Activated B cell treated with CpG ODN at 0.5 μM for 24 hours (primary cell): ENCODE measurements at regions not wholly inside any gene's neighbourhood (a gene's known extent, or its start where the extent isn't known, plus 50 kb on each side); places are given as distances from the start of the nearest gene placed in this dataset.

Experiments
- ATAC-seq: fragments of 200-7000 bp; cut with Tn5 transposase; one replicate; pipeline ENCODE4 v1.10.0; 2021; ENCODE audit warnings: low read depth, mild to moderate bottlenecking, moderate library complexity
- CTCF ChIA-PET: fragments of 350-600 bp; sonication (Branson Sonifier 250); formaldehyde crosslinking; loops from one replicate; lab custom pipeline; 2021; ENCODE audit warnings: antibody characterized with exemption; lab: Charles Lee
- POLR2A ChIA-PET: fragments of 350-600 bp; sonication (Branson Sonifier 250); formaldehyde crosslinking; loops from one replicate; lab custom pipeline; 2021; ENCODE audit warnings: antibody characterized with exemption; lab: Charles Lee
- DNase-seq: peaks from one replicate; pipeline ENCODE4 v3.0.0; 2022
- H3K27ac Mint-ChIP-seq: one replicate; pipeline ENCODE4 v1.8.0; 2020; ENCODE audit warnings: mixed read lengths
- H3K27me3 Mint-ChIP-seq: one replicate; pipeline ENCODE4 v1.8.0; 2021; ENCODE audit warnings: mixed read lengths
- H3K36me3 Mint-ChIP-seq: one replicate; pipeline ENCODE4 v1.8.0; 2021; ENCODE audit warnings: low read depth, mixed read lengths
- H3K4me1 Mint-ChIP-seq: one replicate; pipeline ENCODE4 v1.8.0; 2021; ENCODE audit warnings: mixed read lengths
- H3K4me3 Mint-ChIP-seq: one replicate; pipeline ENCODE4 v1.8.0; 2020; ENCODE audit warnings: mild to moderate bottlenecking, mixed read lengths
- H3K9me3 Mint-ChIP-seq: one replicate; pipeline ENCODE4 v1.8.0; 2020; ENCODE audit warnings: mixed read lengths
- intact Hi-C: fragments of 100-400 bp; cut with micrococcal nuclease; formaldehyde crosslinking; loops from one replicate; pipeline ENCODE4 v1.15.1; 2024
- TF ChIP-seq, protein P1 (sequence below): fragments of 200-600 bp; IDR thresholded peaks from one replicate; pipeline ENCODE4 v1.8.0; 2022; ENCODE audit warnings: antibody characterized with exemption, mild to moderate bottlenecking

DNA sequence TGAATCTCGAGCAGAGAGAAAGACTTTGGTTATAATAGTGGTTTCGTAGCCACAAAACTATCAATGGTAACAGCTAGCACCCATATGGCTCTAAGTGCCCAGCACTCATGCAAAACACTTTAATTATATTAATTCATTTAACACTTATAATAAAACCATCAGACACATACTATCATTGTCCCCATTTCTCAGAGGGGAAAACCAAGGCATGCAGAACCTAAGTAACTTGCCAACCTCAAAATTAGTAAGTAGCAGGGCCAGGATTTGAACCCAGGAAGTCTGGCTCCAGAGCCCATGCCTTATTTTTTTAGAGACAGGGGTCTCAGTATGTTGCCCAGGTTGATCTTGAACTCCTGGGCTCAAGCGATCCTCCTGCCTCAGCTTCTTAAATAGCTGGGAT is 145.6 kb upstream of the HS3ST2 start:
- CTCF ChIA-PET = no interaction called here
- POLR2A ChIA-PET = interaction anchor here (0.6 kb wide), 1 partner anchor 1028 kb away, joined by 3 read pairs; no protein-coding TSS in a partner anchor
- Mint-ChIP-seq H3K4me1 (no peaks in the 10 kb centered on the region), H3K4me3 (no peak overlapping the region), H3K9me3 (no peaks in the 10 kb centered on the region), H3K27ac (no peak overlapping the region), H3K27me3 (peaks cover 4% of the 10 kb centered on the region), H3K36me3 (no peaks in the 10 kb centered on the region)
- ATAC-seq (no peak), DNase-seq (no peak)
- intact Hi-C loops = no loop called here
- TF ChIP-seq, protein P1, sequence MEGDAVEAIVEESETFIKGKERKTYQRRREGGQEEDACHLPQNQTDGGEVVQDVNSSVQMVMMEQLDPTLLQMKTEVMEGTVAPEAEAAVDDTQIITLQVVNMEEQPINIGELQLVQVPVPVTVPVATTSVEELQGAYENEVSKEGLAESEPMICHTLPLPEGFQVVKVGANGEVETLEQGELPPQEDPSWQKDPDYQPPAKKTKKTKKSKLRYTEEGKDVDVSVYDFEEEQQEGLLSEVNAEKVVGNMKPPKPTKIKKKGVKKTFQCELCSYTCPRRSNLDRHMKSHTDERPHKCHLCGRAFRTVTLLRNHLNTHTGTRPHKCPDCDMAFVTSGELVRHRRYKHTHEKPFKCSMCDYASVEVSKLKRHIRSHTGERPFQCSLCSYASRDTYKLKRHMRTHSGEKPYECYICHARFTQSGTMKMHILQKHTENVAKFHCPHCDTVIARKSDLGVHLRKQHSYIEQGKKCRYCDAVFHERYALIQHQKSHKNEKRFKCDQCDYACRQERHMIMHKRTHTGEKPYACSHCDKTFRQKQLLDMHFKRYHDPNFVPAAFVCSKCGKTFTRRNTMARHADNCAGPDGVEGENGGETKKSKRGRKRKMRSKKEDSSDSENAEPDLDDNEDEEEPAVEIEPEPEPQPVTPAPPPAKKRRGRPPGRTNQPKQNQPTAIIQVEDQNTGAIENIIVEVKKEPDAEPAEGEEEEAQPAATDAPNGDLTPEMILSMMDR = no peak

DNA sequence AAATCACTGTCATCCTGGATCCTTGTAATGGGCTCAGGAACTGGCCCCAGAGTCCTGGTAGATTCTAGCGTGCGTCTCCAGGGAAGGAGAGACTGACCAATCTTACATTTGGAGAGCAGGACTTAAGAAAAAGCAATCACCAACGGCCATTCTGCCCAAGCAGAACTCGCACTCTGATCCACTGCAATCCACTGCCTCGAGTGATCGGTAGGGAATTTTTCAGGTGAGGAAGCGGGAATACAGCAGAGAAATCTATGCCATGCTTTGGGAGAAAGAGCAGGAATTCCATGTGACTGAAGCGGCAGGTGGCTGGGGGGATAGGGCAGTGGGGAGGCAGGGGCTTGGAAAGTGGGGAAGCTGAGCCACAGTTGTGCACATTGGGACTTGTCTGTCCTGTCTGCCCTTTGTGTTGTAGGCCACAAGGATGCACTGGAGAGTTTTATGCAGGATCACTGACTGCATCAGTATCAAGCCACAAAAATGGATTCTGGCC is 143.9 kb upstream of the HS3ST2 start:
- intact Hi-C loops = no loop called here
- no peak overlapping the region for H3K27ac Mint-ChIP-seq
- no peaks in the 10 kb centered on the region for H3K9me3 Mint-ChIP-seq
- DNase-seq = no peak
- no peaks in the 10 kb centered on the region for H3K36me3 Mint-ChIP-seq
- no peak overlapping the region for H3K4me3 Mint-ChIP-seq
- H3K27me3 Mint-ChIP-seq = peaks cover 4% of the 10 kb centered on the region
- ATAC-seq = no peak
- CTCF ChIA-PET = interaction anchor here (0.9 kb wide), 1 partner anchor 17 kb away, joined by 3 read pairs; no protein-coding TSS in a partner anchor
- POLR2A ChIA-PET = no interaction called here
- no peaks in the 10 kb centered on the region for H3K4me1 Mint-ChIP-seq
- TF ChIP-seq, protein P1 = no peak

DNA sequence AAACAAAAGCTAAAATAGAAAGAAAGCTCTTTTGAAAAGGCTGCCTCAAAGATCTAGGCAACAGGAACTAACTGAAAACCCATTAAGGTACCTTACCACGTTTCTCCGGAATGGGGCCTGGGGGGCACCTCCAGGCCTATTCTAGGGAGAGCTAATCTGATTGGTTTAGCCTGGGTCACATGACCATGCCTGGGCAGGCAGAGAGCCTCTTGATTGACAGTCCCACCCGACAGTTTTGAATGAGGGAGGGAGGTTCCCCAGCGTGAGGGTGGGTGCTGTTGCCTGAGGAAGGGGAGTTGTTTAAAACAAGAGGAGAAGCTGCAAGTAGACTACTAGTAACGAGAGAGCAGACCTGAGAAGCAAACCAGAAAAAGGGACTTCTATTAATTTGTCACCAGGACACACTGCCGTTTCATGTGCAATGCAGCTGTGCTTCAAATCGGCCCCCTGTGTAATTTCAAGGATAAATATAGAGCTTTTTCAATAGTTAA is 143.4 kb upstream of the HS3ST2 start:
- Mint-ChIP-seq H3K27me3 (peaks cover 4% of the 10 kb centered on the region), H3K36me3 (no peaks in the 10 kb centered on the region), H3K9me3 (no peaks in the 10 kb centered on the region), H3K4me3 (no peak overlapping the region), H3K27ac (no peak overlapping the region), H3K4me1 (no peaks in the 10 kb centered on the region)
- ATAC-seq (peak; percentile 56), DNase-seq (peak; percentile 29)
- intact Hi-C loops = no loop called here
- ChIA-PET CTCF (interaction anchor here (0.9 kb wide), 1 partner anchor 17 kb away, joined by 3 read pairs; no protein-coding TSS in a partner anchor), POLR2A (no interaction called here)
- TF ChIP-seq, protein P1 = no peak

DNA sequence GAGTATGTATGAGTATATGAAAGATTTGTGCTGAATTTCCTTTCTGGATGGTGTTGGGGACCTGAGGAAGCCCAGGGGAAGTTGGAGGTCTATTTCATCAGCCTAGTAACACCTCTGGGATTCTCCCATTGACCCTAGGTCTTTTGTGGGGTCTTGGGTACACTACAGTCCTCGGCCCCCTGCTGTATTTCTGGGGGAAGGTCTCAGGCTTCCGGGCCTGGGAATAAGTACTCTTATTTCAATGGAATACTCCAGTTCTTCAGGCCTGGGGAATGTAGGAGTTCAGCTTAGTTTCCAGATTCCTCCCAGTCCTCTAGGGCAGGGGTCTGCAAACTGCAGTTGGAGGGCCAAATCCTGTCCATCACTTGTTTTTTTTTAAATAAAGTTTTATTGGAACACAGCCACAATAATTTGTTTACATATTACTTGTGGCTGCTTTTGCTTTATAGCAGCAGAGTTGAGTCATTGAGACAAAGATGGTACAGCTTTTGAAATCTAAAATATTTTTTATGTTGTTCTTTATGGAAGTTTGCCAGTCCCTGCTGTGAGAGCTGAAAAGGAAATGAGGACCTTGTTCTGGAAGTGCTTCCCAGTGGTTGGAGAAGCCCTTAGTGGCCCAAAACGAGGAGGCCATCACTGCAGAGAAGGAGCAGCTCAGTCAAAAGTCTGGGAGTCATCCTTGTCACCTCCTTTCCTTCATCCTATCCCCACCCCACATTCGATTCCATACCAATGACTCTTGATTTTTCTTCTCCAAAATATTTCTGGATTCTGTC is 142.5 kb upstream of the HS3ST2 start:
- H3K27ac Mint-ChIP-seq = no peak overlapping the region
- H3K27me3 Mint-ChIP-seq = peaks cover 4% of the 10 kb centered on the region
- DNase-seq (no peak), ATAC-seq (no peak)
- no peak overlapping the region for H3K4me3 Mint-ChIP-seq
- ChIA-PET CTCF (interaction anchor here (0.9 kb wide), 1 partner anchor 16 kb away, joined by 3 read pairs; no protein-coding TSS in a partner anchor), POLR2A (no interaction called here)
- H3K36me3 Mint-ChIP-seq = no peaks in the 10 kb centered on the region
- H3K4me1 Mint-ChIP-seq = no peaks in the 10 kb centered on the region
- TF ChIP-seq, protein P1 = no peak
- no peaks in the 10 kb centered on the region for H3K9me3 Mint-ChIP-seq
- intact Hi-C loops = no loop called here

DNA sequence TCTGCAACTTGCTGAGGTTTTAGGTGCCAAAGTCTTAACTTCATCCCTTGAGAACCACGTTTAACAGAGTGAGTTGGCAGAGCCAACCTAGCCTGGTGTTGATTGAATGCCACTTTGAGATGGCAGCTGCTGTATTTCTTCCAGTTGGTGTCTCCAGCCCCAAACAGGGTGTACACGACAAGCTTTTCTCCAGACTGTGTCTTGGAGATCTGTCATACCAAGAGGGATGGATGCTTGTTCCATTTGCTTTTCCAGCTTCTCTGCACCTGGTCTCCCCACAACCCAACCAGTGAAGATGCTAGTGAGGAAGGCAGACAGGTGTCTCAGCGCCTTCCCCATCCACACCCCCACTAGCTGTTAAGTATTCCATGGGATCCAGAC is 141.1 kb upstream of the HS3ST2 start:
- CTCF ChIA-PET = no interaction called here

More for the DNA sequence above, 141.1 kb upstream of the HS3ST2 start:
- Mint-ChIP-seq H3K4me1 (no peaks in the 10 kb centered on the region), H3K9me3 (no peaks in the 10 kb centered on the region), H3K27ac (no peak overlapping the region), H3K36me3 (no peaks in the 10 kb centered on the region), H3K4me3 (no peak overlapping the region), H3K27me3 (peaks cover 10% of the 10 kb centered on the region)
- intact Hi-C loops = no loop called here
- TF ChIP-seq, protein P1 = no peak
- POLR2A ChIA-PET = no interaction called here
- ATAC-seq (no peak), DNase-seq (no peak)
